Upper lobe of left lung (tissue), 6 donors: ENCODE measurements at regions not wholly inside any gene's neighbourhood (a gene's known extent, or its start where the extent isn't known, plus 50 kb on each side); places are given as distances from the start of the nearest gene placed in this dataset.
"Not testable (repeated sequence)": the region's sequence is repeated elsewhere in the genome, so short reads cannot be mapped to it uniquely, and the experiment has no call there.

Experiments used
- ATAC-seq, 2 donors: fragments of 200-7000 bp; cut with Tn5 transposase; one replicate each; pipeline ENCODE4 v1.9.1; 2022; ENCODE audit warnings: mild to moderate bottlenecking in 2 of 2, moderate library complexity in 2 of 2; ENCODE audit not compliant: low FRiP score in 2 of 2
- DNase-seq, 2 donors: peaks; one replicate each; pipeline ENCODE4 v3.0.0-alpha.2; 2019 to 2020
- H3K27ac ChIP-seq, 4 donors: fragments of 200-600 bp; sonication (generic); one replicate each; pipeline ENCODE4 v1.5.1; 2016 to 2019
- H3K27me3 ChIP-seq, 4 donors: fragments of 200-600 bp; sonication (generic); one replicate each; pipeline ENCODE4 v1.5.1; 2017 to 2019
- H3K36me3 ChIP-seq, 4 donors: fragments of 200-600 bp; sonication (generic); one replicate each; pipeline ENCODE4 v1.5.1; 2016 to 2019
- H3K4me1 ChIP-seq, 4 donors: fragments of 200-600 bp; sonication (generic); one replicate each; pipeline ENCODE4 v1.5.1; 2018 to 2019
- H3K4me3 ChIP-seq, 4 donors: fragments of 200-600 bp; sonication (generic); one replicate each; pipeline ENCODE4 v1.5.1; 2017 to 2019; ENCODE audit warnings: mild to moderate bottlenecking in 2 of 4, moderate library complexity in 1 of 4
- H3K9me3 ChIP-seq, 4 donors: fragments of 200-600 bp; sonication (generic); one replicate each; pipeline ENCODE4 v1.5.1; 2018 to 2019
- EP300 ChIP-seq, 4 donors: sonication (generic); formaldehyde crosslinking; IDR thresholded peaks; one replicate each; pipeline ENCODE4 v1.5.1; 2017; ENCODE audit warnings: antibody characterized with exemption in 4 of 4, control low read depth in 2 of 4
- POLR2A ChIP-seq, 4 donors: fragments of 450-650 bp; IDR thresholded peaks; one replicate each; pipeline ENCODE4 v1.5.1; 2016 to 2017; ENCODE audit warnings: antibody characterized with exemption in 4 of 4, mild to moderate bottlenecking in 2 of 4
- POLR2AphosphoS5 ChIP-seq, 2 donors: sonication (generic); formaldehyde crosslinking; IDR thresholded peaks; one replicate each; pipeline ENCODE4 v1.5.1; 2017; ENCODE audit warnings: antibody characterized with exemption in 2 of 2
- WGBS, 2 donors: methylation state at CpG; one replicate each; pipeline ENCODE4 v1.1.5; 2017 to 2018; 5-methylcytosine and 5-hydroxymethylcytosine counted together
- TF ChIP-seq, protein P1 (sequence below), 6 experiments: fragments of 450-650 bp in 4 of 6; fragments of 200-600 bp in 2 of 6; sonication (generic) in 2 of 6; IDR thresholded peaks; one replicate each; pipeline ENCODE4 v1.5.1; 2016 to 2019; ENCODE audit warnings: antibody characterized with exemption in 6 of 6
- donor health status: DM: no; HTN: no; CAD: no; lungs with moderate emphysema.
- donor health status: DM: no; HTN: yes; CAD: no; lungs with severe emphysema.

DNA sequence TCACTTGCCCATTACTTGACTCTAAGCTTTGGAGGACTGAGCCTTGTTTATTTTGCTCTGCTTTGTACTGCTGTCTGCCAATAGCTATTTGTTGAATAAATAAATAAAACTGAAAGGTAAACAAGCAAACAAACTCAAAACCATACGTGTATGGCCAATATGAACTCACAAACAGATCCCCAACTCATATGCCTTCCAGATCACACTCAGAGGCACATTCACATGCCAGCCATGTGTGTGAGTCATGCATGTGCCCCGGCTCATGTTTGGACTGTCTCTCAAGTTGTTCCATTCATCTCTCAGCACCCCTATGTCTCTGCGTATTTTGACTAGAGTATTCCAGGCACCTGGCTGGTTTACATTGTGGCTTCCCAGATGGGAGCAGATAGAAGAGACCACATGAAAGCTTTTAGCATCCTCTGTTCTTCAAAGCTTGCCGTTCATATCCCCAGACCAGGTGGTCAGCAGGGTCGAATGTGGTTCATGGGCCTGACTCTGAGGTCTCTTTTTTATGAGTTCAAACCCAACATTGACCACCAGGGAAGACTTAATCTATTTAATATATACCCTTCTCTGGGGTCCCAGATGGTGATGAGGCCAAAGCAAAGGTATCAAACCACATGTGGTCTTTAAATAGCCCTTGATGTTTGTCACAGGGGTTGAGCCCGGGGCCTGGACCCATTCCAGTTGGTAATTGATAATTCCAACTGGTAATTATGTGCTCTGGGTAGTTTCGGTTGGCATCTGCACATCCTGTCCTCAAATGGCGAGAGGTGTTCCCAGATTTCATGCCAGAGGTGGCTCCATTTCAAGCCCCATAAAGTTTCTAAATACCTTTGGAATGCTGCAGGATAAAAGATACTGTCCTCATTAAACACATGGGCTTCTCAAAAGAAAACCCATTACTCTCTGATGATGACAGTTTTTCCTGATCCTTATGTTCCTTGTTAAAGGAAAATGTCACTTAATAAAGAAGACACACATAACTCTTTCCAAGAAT lies 287.3 kb upstream of the MAF start:
- ATAC-seq, result no peak
- H3K9me3 ChIP-seq, result no peaks in the 10 kb centered on the region
- 76 to 87% methylated on average over 8 of the region's 8 CpGs for WGBS, 2 donors
- TF ChIP-seq EP300 (IDR thresholded peaks at IDR 0.05), result no peak
- TF ChIP-seq POLR2A (IDR thresholded peaks at IDR 0.05), result no peak
- no peaks in the 10 kb centered on the region for H3K27me3 ChIP-seq
- no peak for DNase-seq
- no peak overlapping the region for H3K27ac ChIP-seq
- no peak overlapping the region for H3K4me3 ChIP-seq
- H3K36me3 ChIP-seq, result no peaks in the 10 kb centered on the region
- H3K4me1 ChIP-seq, result no peaks in the 10 kb centered on the region

DNA sequence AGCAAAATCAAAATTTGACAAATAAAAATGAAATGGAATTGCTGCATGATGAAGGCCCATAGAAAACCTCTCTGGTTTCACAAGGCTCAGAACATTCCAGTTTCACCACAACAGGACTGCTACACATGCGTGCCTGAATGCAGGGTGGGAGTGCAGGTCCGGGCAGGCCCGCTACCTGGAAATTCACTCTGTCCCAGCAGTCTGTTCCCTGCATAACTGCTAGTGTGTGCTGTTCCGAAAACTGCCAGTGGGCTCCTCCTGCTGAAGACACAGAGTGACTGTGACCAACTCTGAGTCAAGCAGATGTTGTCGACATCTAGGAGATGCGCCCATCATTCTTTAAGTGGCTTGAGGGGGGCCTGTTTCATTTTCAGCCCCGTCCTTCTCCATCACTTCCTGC lies 284.8 kb upstream of the MAF start:
- H3K9me3 ChIP-seq, result no peaks in the 10 kb centered on the region
- TF ChIP-seq EP300 (IDR thresholded peaks at IDR 0.05) (no peak), POLR2AphosphoS5 (IDR thresholded peaks at IDR 0.05) (no peak), POLR2A (IDR thresholded peaks at IDR 0.05) (no peak)
- TF ChIP-seq, protein P1, sequence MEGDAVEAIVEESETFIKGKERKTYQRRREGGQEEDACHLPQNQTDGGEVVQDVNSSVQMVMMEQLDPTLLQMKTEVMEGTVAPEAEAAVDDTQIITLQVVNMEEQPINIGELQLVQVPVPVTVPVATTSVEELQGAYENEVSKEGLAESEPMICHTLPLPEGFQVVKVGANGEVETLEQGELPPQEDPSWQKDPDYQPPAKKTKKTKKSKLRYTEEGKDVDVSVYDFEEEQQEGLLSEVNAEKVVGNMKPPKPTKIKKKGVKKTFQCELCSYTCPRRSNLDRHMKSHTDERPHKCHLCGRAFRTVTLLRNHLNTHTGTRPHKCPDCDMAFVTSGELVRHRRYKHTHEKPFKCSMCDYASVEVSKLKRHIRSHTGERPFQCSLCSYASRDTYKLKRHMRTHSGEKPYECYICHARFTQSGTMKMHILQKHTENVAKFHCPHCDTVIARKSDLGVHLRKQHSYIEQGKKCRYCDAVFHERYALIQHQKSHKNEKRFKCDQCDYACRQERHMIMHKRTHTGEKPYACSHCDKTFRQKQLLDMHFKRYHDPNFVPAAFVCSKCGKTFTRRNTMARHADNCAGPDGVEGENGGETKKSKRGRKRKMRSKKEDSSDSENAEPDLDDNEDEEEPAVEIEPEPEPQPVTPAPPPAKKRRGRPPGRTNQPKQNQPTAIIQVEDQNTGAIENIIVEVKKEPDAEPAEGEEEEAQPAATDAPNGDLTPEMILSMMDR (IDR thresholded peaks at IDR 0.05), result no peak
- no peaks in the 10 kb centered on the region for H3K27me3 ChIP-seq
- no peaks in the 10 kb centered on the region for H3K4me1 ChIP-seq
- 78 to 88% methylated on average over 7 of the region's 7 CpGs for WGBS, 2 donors
- no peak overlapping the region for H3K4me3 ChIP-seq
- H3K36me3 ChIP-seq, result no peaks in the 10 kb centered on the region
- no peak for ATAC-seq
- no peak for DNase-seq
- no peak overlapping the region for H3K27ac ChIP-seq

DNA sequence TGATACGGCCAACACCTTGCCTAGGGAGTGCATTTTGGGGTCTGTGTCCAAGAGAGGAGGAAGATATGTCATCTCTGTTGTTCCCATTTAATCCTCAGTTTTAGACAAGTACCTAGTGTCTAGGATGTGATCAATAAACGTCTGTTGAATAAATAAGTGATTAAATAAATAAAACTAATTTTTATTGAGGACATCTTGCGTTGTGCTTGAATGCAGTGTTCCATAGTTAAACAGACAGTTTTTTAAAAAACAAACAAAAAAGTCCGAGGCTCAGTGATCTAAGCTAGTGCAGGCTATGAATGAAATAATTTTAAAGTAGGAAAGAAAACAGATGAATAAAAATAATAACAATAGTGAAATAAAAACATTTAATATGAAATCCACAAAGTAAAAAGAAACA lies 283.0 kb upstream of the MAF start:
- H3K4me3 ChIP-seq, result no peak overlapping the region
- no peaks in the 10 kb centered on the region for H3K9me3 ChIP-seq
- TF ChIP-seq POLR2AphosphoS5 (IDR thresholded peaks at IDR 0.05) (no peak), POLR2A (IDR thresholded peaks at IDR 0.05) (no peak), EP300 (IDR thresholded peaks at IDR 0.05) (no peak)
- TF ChIP-seq, protein P1 (IDR thresholded peaks at IDR 0.05), result no peak
- no peak overlapping the region for H3K27ac ChIP-seq
- no peak for ATAC-seq
- H3K27me3 ChIP-seq, result no peaks in the 10 kb centered on the region
- no peak for DNase-seq
- no peaks in the 10 kb centered on the region for H3K4me1 ChIP-seq
- WGBS, 2 donors, result 79 to 80% methylated on average over 4 of the region's 4 CpGs
- no peaks in the 10 kb centered on the region for H3K36me3 ChIP-seq

DNA sequence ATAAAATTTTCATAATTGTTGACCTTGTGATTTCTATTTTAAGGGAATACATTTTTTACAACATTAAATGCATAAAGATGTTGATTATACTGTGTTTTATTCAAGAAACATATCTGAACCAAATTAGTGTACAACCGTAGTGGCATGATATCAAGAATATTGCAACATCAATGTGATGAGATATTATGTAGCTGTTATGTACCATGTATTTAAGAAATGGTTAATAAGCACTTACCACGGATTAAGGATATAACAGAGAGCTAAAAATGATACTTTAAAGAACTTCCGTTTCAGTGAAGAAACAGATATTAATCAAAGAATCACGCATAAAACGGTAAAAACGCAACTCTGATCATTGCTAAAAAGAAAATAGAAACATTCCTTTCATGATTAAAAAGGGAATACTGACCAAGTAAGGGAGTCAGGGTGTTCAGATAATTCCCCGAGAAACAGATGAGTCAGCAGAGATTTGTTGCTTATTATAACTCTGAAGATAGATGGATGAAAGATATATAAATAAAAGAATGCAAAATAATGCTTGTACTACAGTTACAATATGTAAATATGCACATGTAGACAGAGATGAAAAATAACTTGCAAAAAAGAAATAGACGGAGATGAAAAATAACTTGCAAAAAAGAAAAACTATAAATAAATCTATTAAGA lies 281.9 kb upstream of the MAF start:
- no peaks in the 10 kb centered on the region for H3K4me1 ChIP-seq
- no peak overlapping the region for H3K4me3 ChIP-seq
- no peak overlapping the region for H3K27ac ChIP-seq
- no peaks in the 10 kb centered on the region for H3K27me3 ChIP-seq
- DNase-seq, result no peak
- TF ChIP-seq POLR2A (IDR thresholded peaks at IDR 0.05) (no peak), EP300 (IDR thresholded peaks at IDR 0.05) (no peak), POLR2AphosphoS5 (IDR thresholded peaks at IDR 0.05) (no peak)
- TF ChIP-seq, protein P1 (IDR thresholded peaks at IDR 0.05), result no peak
- no peaks in the 10 kb centered on the region for H3K36me3 ChIP-seq
- 65 to 68% methylated on average over 8 of the region's 8 CpGs for WGBS, 2 donors
- no peaks in the 10 kb centered on the region for H3K9me3 ChIP-seq
- no peak for ATAC-seq

DNA sequence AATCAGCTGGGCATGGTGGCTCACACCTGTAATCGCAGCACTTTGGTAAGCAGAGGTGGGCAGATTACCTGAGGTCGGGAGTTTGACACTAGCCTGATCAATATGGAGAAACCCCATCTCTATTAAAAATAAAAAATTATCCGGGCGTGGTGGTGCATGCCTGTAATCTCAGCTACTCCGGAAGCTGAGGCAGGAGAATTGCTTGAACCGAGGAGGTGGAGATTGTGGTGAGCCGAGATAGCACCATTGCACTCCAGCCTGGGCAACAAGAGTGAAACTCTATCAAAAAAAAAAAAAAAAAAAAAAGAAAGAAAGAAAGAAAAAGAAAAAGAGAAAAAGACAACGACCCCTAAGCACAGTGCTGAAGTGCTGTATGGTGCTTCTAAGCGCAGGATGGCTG lies 280.6 kb upstream of the MAF start:
- H3K4me3 ChIP-seq, H3K4me1 ChIP-seq, ATAC-seq, H3K36me3 ChIP-seq, DNase-seq, H3K27me3 ChIP-seq, H3K9me3 ChIP-seq, H3K27ac ChIP-seq: not testable (repeated sequence)
- 88 to 91% methylated on average over 9 of the region's 9 CpGs for WGBS, 2 donors
